LNCaP clone FGC (cell line): ENCODE measurements at regions not wholly inside any gene's neighbourhood (a gene's known extent, or its start where the extent isn't known, plus 50 kb on each side); places are given as distances from the start of the nearest gene placed in this dataset.

ENCODE experiments used
- DNase-seq: peaks from one replicate; pipeline ENCODE4 v3.0.0-alpha.2; 2011; ENCODE audit warnings: low read depth
- H3K4me3 ChIP-seq: 2 replicates; pipeline ENCODE4 v1.5.1; 2011; ENCODE audit warnings: mild to moderate bottlenecking, low read depth, low read length, control low read depth
- TF ChIP-seq, protein P1 (sequence below): IDR thresholded peaks from 2 replicates; pipeline ENCODE4 v1.5.1; 2012; ENCODE audit warnings: mild to moderate bottlenecking; ENCODE audit not compliant: control insufficient read depth, insufficient read depth; ENCODE audit errors: extremely low read depth

GRCh38 chr4:123312116-123312515 lies 84.5 kb upstream of the SPRY1 start:
- H3K4me3 ChIP-seq = no peak overlapping the region
- no peak for DNase-seq
- TF ChIP-seq, protein P1, sequence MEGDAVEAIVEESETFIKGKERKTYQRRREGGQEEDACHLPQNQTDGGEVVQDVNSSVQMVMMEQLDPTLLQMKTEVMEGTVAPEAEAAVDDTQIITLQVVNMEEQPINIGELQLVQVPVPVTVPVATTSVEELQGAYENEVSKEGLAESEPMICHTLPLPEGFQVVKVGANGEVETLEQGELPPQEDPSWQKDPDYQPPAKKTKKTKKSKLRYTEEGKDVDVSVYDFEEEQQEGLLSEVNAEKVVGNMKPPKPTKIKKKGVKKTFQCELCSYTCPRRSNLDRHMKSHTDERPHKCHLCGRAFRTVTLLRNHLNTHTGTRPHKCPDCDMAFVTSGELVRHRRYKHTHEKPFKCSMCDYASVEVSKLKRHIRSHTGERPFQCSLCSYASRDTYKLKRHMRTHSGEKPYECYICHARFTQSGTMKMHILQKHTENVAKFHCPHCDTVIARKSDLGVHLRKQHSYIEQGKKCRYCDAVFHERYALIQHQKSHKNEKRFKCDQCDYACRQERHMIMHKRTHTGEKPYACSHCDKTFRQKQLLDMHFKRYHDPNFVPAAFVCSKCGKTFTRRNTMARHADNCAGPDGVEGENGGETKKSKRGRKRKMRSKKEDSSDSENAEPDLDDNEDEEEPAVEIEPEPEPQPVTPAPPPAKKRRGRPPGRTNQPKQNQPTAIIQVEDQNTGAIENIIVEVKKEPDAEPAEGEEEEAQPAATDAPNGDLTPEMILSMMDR = no peak

DNA sequence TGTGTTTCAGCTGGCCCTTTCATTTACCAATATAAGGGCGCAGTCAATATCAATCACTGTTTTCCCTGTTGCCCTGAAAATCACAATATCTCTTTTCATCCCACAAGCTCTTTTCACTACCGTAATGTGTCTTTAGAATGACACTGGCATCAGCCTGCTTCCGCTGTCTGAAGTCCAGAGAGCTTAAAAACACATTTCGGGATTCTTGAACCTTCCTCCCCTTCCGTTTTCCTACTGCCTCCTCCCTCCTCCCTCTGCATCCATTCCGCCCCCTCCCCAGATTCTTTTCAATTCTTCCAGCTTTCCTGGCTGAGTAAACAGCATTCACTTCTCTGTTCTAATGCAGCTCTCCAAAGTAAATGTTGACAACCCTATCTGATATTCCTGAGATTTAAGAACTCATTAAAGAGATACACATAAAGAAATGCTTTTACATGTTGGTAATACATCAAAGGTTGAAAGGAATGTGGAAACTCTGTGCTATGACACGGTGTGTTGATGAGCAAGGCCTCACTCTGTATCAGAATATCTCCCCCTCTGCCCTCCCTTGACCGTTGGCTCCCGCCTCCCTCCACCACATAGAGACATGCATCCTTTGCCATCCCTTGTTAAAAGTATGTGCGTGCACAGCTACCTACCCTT lies 83.5 kb upstream of the SPRY1 start:
- no peak for DNase-seq
- TF ChIP-seq, protein P1 = no peak
- H3K4me3 ChIP-seq = no peak overlapping the region

DNA sequence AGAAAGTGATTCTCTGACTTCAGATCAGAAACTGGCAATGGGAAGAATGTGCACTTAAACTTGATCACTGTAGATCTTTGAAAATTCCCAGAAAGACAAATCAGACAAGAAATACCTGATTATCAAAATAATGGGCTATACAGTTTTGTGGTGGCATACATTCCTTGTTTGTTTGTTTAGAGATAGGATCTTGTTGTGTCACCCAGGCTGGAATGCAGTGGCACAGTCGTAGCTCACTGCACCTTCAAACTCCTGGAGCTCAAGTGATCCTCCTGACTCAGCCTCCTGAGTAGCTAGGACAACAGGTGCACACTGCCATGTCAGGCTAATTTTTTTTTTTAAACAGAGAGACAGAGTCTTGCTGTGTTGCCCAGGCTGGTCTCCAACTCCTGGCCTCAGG lies 81.0 kb upstream of the SPRY1 start:
- no peak for DNase-seq
- no peak overlapping the region for H3K4me3 ChIP-seq
- TF ChIP-seq, protein P1 = no peak

DNA sequence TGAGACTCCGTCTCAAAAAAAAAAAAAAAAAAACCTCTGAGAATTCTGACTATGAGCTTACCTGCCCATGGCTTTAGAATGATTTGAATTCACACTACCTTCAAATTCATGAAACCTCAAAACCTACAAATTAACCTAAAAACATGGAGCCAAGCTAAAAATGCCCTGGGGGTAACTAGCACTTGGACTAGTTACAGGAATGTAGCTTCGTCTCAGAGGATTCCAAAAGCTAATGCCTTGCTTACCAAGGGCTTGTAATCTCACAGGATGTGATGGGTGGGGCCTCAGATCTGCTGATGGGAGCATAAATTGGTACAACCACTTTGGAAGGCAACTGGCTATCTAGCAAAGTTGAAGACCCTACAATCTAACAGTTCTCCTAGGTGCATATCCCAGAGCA lies 79.4 kb upstream of the SPRY1 start:
- TF ChIP-seq, protein P1 = no peak
- no peak overlapping the region for H3K4me3 ChIP-seq

GRCh38 chr4:123319639-123320038 lies 77.0 kb upstream of the SPRY1 start:
- no peak overlapping the region for H3K4me3 ChIP-seq
- no peak for DNase-seq
- TF ChIP-seq, protein P1 = no peak

More for the DNA sequence above, 79.4 kb upstream of the SPRY1 start:
- no peak for DNase-seq

DNA sequence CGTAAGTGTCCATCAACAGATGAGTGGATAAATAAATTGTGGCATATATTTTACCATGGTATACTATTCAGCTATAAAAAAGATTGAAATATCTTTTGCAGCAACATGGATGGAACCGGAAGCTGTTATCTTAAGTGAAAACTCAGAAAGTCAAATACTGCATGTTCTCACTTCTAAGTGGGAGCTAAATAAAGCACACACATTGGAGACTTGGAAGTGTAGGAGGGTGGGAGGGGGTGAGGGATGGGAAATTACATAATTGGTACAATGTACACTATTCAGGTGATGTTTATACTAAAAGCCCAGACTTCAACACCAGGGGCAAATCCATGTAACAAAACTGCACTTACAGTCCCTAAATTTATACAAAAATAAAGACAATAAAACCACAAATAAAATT lies 72.6 kb upstream of the SPRY1 start:
- no peak for DNase-seq
- TF ChIP-seq, protein P1 = no peak
- H3K4me3 ChIP-seq = no peak overlapping the region

DNA sequence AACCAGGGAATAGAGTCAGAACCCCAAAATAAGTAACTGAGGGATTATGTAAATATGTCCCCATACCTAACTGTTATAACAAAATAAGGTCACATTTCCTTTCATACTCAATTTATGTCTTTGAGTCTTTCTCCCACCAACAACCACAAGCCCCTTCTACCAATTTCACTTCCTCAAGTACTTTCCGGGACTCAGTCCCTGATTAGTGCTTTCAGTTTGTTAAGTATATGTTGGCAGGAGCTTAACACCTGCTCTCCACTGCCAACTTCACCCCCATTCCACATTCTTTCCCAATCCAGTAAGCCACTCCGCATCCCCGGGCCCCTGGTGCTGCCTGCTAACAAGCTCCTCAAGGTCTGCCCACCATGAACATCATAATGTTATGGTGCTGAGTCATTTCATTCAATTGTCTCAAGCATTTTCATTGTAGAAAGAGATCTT lies 71.3 kb upstream of the SPRY1 start:
- H3K4me3 ChIP-seq = no peak overlapping the region
- TF ChIP-seq, protein P1 = no peak
- DNase-seq = no peak
